Right lobe of liver (tissue), 6 donors: ENCODE measurements at regions not wholly inside any gene's neighbourhood (a gene's known extent, or its start where the extent isn't known, plus 50 kb on each side); places are given as distances from the start of the nearest gene placed in this dataset.

ENCODE experiments used
- ATAC-seq, 4 donors: fragments of 200-7000 bp; cut with Tn5 transposase; one replicate each; pipeline ENCODE4 v1.9.1; 2020; ENCODE audit warnings: mild to moderate bottlenecking in 4 of 4, moderate library complexity in 4 of 4
- DNase-seq, 3 donors: peaks; one replicate each; pipeline ENCODE4 v3.0.0-alpha.2; 2020
- H3K27ac ChIP-seq, 3 donors: fragments of 200-600 bp; one replicate each; pipeline ENCODE4 v1.8.0; 2022
- H3K27me3 ChIP-seq, 2 donors: fragments of 200-600 bp; one replicate each; pipeline ENCODE4 v1.8.0; 2022
- H3K36me3 ChIP-seq, 4 donors: fragments of 200-600 bp; sonication (generic) in 1 of 4; one replicate each; pipeline versions ENCODE4 v1.5.1 to v1.8.0; 2017 to 2022; ENCODE audit warnings: control low read depth in 1 of 4
- H3K4me1 ChIP-seq, 4 donors: fragments of 200-600 bp; sonication (generic) in 1 of 4; one replicate each; pipeline versions ENCODE4 v1.5.1 to v1.8.0; 2017 to 2022; ENCODE audit warnings: control low read depth in 1 of 4
- H3K4me3 ChIP-seq, 3 donors: fragments of 200-600 bp; one replicate each; pipeline ENCODE4 v1.8.0; 2022
- H3K9me3 ChIP-seq, 4 donors: fragments of 200-600 bp; sonication (generic) in 1 of 4; one replicate each; pipeline versions ENCODE4 v1.5.1 to v1.8.0; 2017 to 2022; ENCODE audit warnings: control low read depth in 1 of 4
- CTCF ChIP-seq, 4 donors: fragments of 200-600 bp in 3 of 4; fragments of 450-650 bp in 1 of 4; IDR thresholded peaks; one replicate each; pipeline versions ENCODE4 v1.5.1 to v1.8.0; 2016 to 2022; ENCODE audit warnings: antibody characterized with exemption in 4 of 4, mild to moderate bottlenecking in 2 of 4
- POLR2A ChIP-seq: fragments of 450-650 bp; IDR thresholded peaks from one replicate; pipeline ENCODE4 v1.6.1; 2017; ENCODE audit warnings: antibody characterized with exemption, mild to moderate bottlenecking
- whole genome bisulfite sequencing: methylation state at CpG from one replicate; pipeline ENCODE4 v1.1.6; 2018; ENCODE audit warnings: low coverage, low lambda C conversion rate; ENCODE audit not compliant: insufficient coverage; ENCODE audit errors: missing lambda C conversion rate; 5-methylcytosine and 5-hydroxymethylcytosine counted together
- intact Hi-C, 2 donors: fragments of 100-400 bp; cut with DNase I; formaldehyde crosslinking; loops; one replicate each; pipeline versions ENCODE4 v1.11.2 to v1.14.1; 2022
- donor health status: DM: no; HTN: yes; CAD: no.
- donor health status: DM: no; HTN: no; CAD: no.
- donor health status: DM: no; HTN: no; CAD: no.
- donor health status: DM: no; HTN: yes; CAD: no.
- donor health status: DM: no; HTN: yes; CAD: no.

DNA sequence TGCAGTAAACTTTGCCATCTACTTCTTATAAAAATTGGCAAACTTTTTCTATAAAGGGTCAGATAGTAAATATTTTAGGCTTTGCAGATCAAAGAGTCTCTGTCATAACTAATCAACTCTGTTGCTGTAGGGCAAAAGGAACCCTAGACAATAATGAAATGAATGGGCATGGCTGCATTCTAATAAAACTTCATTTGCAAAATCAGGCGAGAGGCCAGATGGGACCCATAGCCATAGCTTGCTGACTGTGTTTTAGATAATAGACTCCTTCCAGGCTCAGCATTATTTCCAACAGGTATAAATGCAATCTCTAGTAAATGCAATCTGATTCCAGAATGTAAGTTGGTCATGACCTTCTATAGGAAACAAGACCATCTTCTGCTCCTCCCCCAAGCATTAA, 490.7 kb downstream of the TOX3 start:
- intact Hi-C loops, result no loop called here
- no peaks in the 10 kb centered on the region for H3K36me3 ChIP-seq
- H3K9me3 ChIP-seq, result no peaks in the 10 kb centered on the region
- TF ChIP-seq POLR2A (no peak), CTCF (IDR thresholded peaks at IDR 0.05) (no peak)
- peaks cover 0 to 4% (median 0%) of the 10 kb centered on the region in 4 donors for H3K4me1 ChIP-seq
- 100% methylated on average over 1 of the region's 1 CpG for WGBS
- no peak overlapping the region for H3K27ac ChIP-seq
- H3K27me3 ChIP-seq, result no peaks in the 10 kb centered on the region
- ATAC-seq (no peak), DNase-seq (no peak)
- no peak overlapping the region for H3K4me3 ChIP-seq

DNA sequence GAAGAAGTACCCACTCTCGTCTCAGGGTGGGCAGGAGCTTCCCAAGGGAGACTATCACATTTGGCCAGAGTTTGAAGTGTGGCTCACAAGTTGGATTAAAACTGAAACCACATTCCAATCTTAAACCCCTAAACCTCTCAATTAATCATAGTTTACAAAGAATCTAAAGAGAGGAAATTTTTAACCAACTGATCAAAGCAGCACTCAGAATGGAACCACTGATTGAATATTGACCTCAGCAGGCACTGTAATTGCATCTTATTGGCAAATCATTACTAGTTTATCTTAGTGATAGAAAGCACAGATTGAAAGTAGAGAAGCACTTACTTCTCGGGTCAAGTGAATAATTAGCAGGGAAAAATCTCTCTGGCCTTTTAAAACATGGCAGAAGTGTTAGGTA, 491.6 kb downstream of the TOX3 start:
- DNase-seq, result no peak
- peaks cover 0 to 4% (median 0%) of the 10 kb centered on the region in 4 donors for H3K4me1 ChIP-seq
- H3K9me3 ChIP-seq, result no peaks in the 10 kb centered on the region
- WGBS, result 51% methylated on average over 2 of the region's 2 CpGs
- H3K27ac ChIP-seq, result no peak overlapping the region
- intact Hi-C loops, result no loop called here
- no peak overlapping the region for H3K4me3 ChIP-seq
- no peak for ATAC-seq
- no peaks in the 10 kb centered on the region for H3K36me3 ChIP-seq
- TF ChIP-seq POLR2A, result no peak
- no peak for TF ChIP-seq CTCF (IDR thresholded peaks at IDR 0.05)
- no peaks in the 10 kb centered on the region for H3K27me3 ChIP-seq

GRCh38 chr16:52054326-52054725, 492.6 kb downstream of the TOX3 start:
- H3K27ac ChIP-seq, result no peak overlapping the region
- no peaks in the 10 kb centered on the region for H3K36me3 ChIP-seq
- H3K4me3 ChIP-seq, result no peak overlapping the region
- intact Hi-C loops, result no loop called here
- no peak for ATAC-seq
- DNase-seq, result no peak
- 82% methylated on average over 1 of the region's 1 CpG for WGBS
- no peaks in the 10 kb centered on the region for H3K27me3 ChIP-seq
- peaks cover 0 to 4% (median 0%) of the 10 kb centered on the region in 4 donors for H3K4me1 ChIP-seq
- H3K9me3 ChIP-seq, result no peaks in the 10 kb centered on the region
- no peak for TF ChIP-seq POLR2A
- TF ChIP-seq CTCF (IDR thresholded peaks at IDR 0.05), result no peak

GRCh38 chr16:52052818-52053217, 494.1 kb downstream of the TOX3 start:
- peak; percentile 59 to 83 (median 72) for ATAC-seq
- DNase-seq, result no peak
- TF ChIP-seq CTCF (IDR thresholded peaks at IDR 0.05) (no peak), POLR2A (no peak)
- Histone ChIP-seq H3K9me3 (no peaks in the 10 kb centered on the region), H3K27me3 (no peaks in the 10 kb centered on the region), H3K4me1 (peaks cover 0 to 4% (median 0%) of the 10 kb centered on the region in 4 donors), H3K4me3 (no peak overlapping the region), H3K27ac (no peak overlapping the region), H3K36me3 (no peaks in the 10 kb centered on the region)
- intact Hi-C loops, result no loop called here
